PC-3 (cell line): ENCODE measurements at regions not wholly inside any gene's neighbourhood (a gene's known extent, or its start where the extent isn't known, plus 50 kb on each side); places are given as distances from the start of the nearest gene placed in this dataset.

Source experiments
- ATAC-seq: fragments of 200-7000 bp; cut with Tn5 transposase; 2 replicates; pipeline ENCODE4 v1.9.1; 2020; ENCODE audit warnings: mild to moderate bottlenecking, moderate library complexity
- BruUV-seq: library from RNA; stranded (reverse); fragments of 400-500 nt; replicated peaks from 2 replicates; lab custom pipeline; 2021; lab: Mats Ljungman, UMichigan
- CTCF ChIA-PET: fragments of 300-600 bp; sonication (Branson Sonifier 250); formaldehyde crosslinking; loops from one replicate; lab custom pipeline; 2022; ENCODE audit warnings: antibody characterized with exemption; lab: Charles Lee
- POLR2A ChIA-PET: fragments of 300-600 bp; sonication (Branson Sonifier 250); formaldehyde crosslinking; loops from one replicate; lab custom pipeline; 2022; ENCODE audit warnings: antibody characterized with exemption; ENCODE audit not compliant: unreplicated experiment; lab: Charles Lee
- DNase-seq: peaks from one replicate; pipeline ENCODE4 v3.0.0-alpha.2; 2015
- H2AFZ ChIP-seq: fragments of 300-600 bp; sonication (generic); 2 replicates; pipeline ENCODE4 v1.6.0; 2016; ENCODE audit warnings: antibody characterized with exemption, low read length
- H3F3A ChIP-seq: fragments of 300-600 bp; sonication (generic); one replicate; pipeline ENCODE4 v1.6.0; 2017; ENCODE audit warnings: antibody characterized with exemption, low read length, control low read depth, mild to moderate bottlenecking; ENCODE audit not compliant: unreplicated experiment
- H3K27ac ChIP-seq: fragments of 300-600 bp; sonication (generic); 2 replicates; pipeline ENCODE4 v1.5.1; 2016; ENCODE audit warnings: mild to moderate bottlenecking, low read length
- H3K27me3 ChIP-seq: fragments of 300-600 bp; sonication (generic); 2 replicates; pipeline ENCODE4 v1.6.1; 2016; ENCODE audit warnings: low read length, mixed read lengths
- H3K36me3 ChIP-seq: fragments of 300-600 bp; sonication (generic); 2 replicates; pipeline ENCODE4 v1.6.1; 2016; ENCODE audit warnings: low read depth, mixed run types, low read length, mixed read lengths
- H3K4me1 ChIP-seq: fragments of 300-600 bp; sonication (generic); 2 replicates; pipeline ENCODE4 v1.5.1; 2016; ENCODE audit warnings: low read length; ENCODE audit not compliant: insufficient read depth
- H3K4me2 ChIP-seq: fragments of 300-600 bp; sonication (generic); 2 replicates; pipeline ENCODE4 v1.6.0; 2016; ENCODE audit warnings: low read length
- H3K4me3 ChIP-seq: fragments of 300-600 bp; sonication (generic); 2 replicates; pipeline ENCODE4 v1.5.1; 2016; ENCODE audit warnings: mild to moderate bottlenecking, low read length, mixed read lengths
- H3K79me2 ChIP-seq: fragments of 300-600 bp; sonication (generic); 2 replicates; pipeline ENCODE4 v1.6.1; 2017; ENCODE audit warnings: low read length, mixed read lengths
- H3K9ac ChIP-seq: fragments of 300-600 bp; sonication (generic); 2 replicates; pipeline ENCODE4 v1.6.0; 2016; ENCODE audit warnings: mild to moderate bottlenecking, low read length
- H3K9me2 ChIP-seq: fragments of 300-600 bp; sonication (generic); replicated peaks from 2 replicates; pipeline ENCODE4 v1.6.1; 2016; ENCODE audit warnings: mixed run types, low read length, mixed read lengths
- H3K9me3 ChIP-seq: fragments of 300-600 bp; sonication (generic); 2 replicates; pipeline ENCODE4 v1.6.1; 2016; ENCODE audit warnings: low read length, mixed read lengths
- H4K20me1 ChIP-seq: fragments of 300-600 bp; sonication (generic); 2 replicates; pipeline ENCODE4 v1.6.1; 2016; ENCODE audit warnings: low read length, mixed read lengths
- CTCF ChIP-seq: fragments of 300-600 bp; sonication (generic); conservative IDR thresholded peaks from 2 replicates; pipeline ENCODE4 v1.5.1; 2017; ENCODE audit warnings: antibody characterized with exemption, low read depth, mild to moderate bottlenecking, low read length
- EZH2 ChIP-seq: fragments of 300-600 bp; sonication (generic); IDR thresholded peaks from one replicate; pipeline ENCODE4 v1.6.1; 2017; ENCODE audit warnings: antibody characterized with exemption, mild to moderate bottlenecking, low read length; ENCODE audit not compliant: unreplicated experiment
- EZH2phosphoT487 ChIP-seq: fragments of 300-600 bp; sonication (generic); IDR thresholded peaks from 2 replicates; pipeline ENCODE4 v1.6.1; 2018; ENCODE audit warnings: mild to moderate bottlenecking, antibody characterized with exemption, low read length, borderline replicate concordance
- intact Hi-C: fragments of 100-400 bp; cut with micrococcal nuclease; formaldehyde crosslinking; loops from 2 replicates; pipeline ENCODE4 v1.9.0; 2023

- Histone ChIP-seq H3K4me1 (no peaks in the 10 kb centered on the region), H3F3A (no peaks in the 10 kb centered on the region), H3K27me3 (peaks cover 72% of the 10 kb centered on the region), H3K9me2 (no peaks in the 10 kb centered on the region), H3K36me3 (no peaks in the 10 kb centered on the region), H3K9ac (no peak overlapping the region), H3K4me2 (no peak overlapping the region), H3K27ac (no peak overlapping the region), H4K20me1 (no peaks in the 10 kb centered on the region), H3K4me3 (no peak overlapping the region), H2AFZ (no peak overlapping the region), H3K9me3 (0 out of 2 replicates have a peak, but pooled peaks cover 6% of the 10 kb centered on the region), H3K79me2 (no peaks in the 10 kb centered on the region)
- TF ChIP-seq EZH2phosphoT487, result no peak
- no peak for TF ChIP-seq CTCF
- no peak for TF ChIP-seq EZH2
- intact Hi-C loops, result no loop called here
- ATAC-seq (no peak), DNase-seq (no peak)
- CTCF ChIA-PET, result no interaction called here
- POLR2A ChIA-PET, result no interaction called here
- BruUV-seq, result no TSS peak
Measured at GRCh38 chr17:79672496-79672895, 58.2 kb upstream of the ENPP7 start.

DNA sequence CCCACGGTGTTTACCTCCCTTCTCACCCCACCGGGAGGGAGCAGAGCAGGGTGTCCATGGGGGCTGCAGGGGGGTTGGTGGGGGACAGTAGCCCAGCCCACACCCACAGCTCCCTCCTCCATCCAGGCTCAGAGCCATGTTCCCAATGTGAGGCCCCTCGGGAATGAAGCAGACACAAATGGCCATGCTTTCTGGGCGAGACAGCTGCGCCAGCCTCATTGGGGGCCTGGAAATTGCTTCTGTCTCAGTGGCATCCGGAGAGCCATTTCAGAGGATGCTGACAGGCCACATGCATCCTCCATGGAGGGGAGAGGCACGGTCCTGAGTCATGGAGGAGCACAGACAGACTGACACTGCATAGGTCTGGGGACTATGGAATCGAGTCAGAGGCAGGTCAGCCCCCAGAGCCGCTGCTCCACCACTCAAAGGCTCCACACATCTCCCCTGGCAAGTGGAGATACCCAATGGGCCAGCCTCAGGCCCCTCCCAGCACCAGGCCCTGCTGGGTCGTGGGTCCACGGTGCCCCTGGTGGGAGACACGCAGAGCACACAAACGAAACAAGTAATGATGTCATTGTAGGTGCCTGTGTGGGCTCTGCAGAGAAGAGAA, 59.6 kb upstream of the ENPP7 start:
- no TSS peak for BruUV-seq
- ChIA-PET POLR2A (no interaction called here), CTCF (no interaction called here)
- Histone ChIP-seq H3K27me3 (peaks cover 59% of the 10 kb centered on the region), H3K4me2 (no peak overlapping the region), H3K9ac (no peak overlapping the region), H3K4me3 (no peak overlapping the region), H3F3A (no peaks in the 10 kb centered on the region), H2AFZ (no peak overlapping the region), H3K9me2 (no peaks in the 10 kb centered on the region), H3K9me3 (0 out of 2 replicates have a peak, but pooled peaks cover 6% of the 10 kb centered on the region), H3K4me1 (no peaks in the 10 kb centered on the region), H3K36me3 (no peaks in the 10 kb centered on the region), H3K79me2 (no peaks in the 10 kb centered on the region), H3K27ac (no peak overlapping the region), H4K20me1 (no peaks in the 10 kb centered on the region)
- TF ChIP-seq EZH2 (no peak), EZH2phosphoT487 (no peak), CTCF (no peak)
- no peak for ATAC-seq
- intact Hi-C loops, result no loop called here
- DNase-seq, result no peak

- BruUV-seq, result no TSS peak
- no peak for ATAC-seq
- Histone ChIP-seq H3K9ac (no peak overlapping the region), H3K27me3 (peaks cover 54% of the 10 kb centered on the region), H3K9me2 (no peaks in the 10 kb centered on the region), H3K27ac (no peak overlapping the region), H3K9me3 (0 out of 2 replicates have a peak, but pooled peaks cover 6% of the 10 kb centered on the region), H3K79me2 (no peaks in the 10 kb centered on the region), H3K4me1 (no peaks in the 10 kb centered on the region), H2AFZ (no peak overlapping the region), H3K4me3 (no peak overlapping the region), H3F3A (no peaks in the 10 kb centered on the region), H3K4me2 (no peak overlapping the region), H4K20me1 (no peaks in the 10 kb centered on the region), H3K36me3 (no peaks in the 10 kb centered on the region)
- DNase-seq, result no peak
- intact Hi-C loops, result no loop called here
- ChIA-PET POLR2A (no interaction called here), CTCF (no interaction called here)
- TF ChIP-seq EZH2, result no peak
- TF ChIP-seq CTCF, result no peak
- TF ChIP-seq EZH2phosphoT487, result no peak
Measured at GRCh38 chr17:79670537-79671084, 59.8 kb upstream of the RBFOX3 start.
